T-cell (primary cell): ENCODE measurements at regions not wholly inside any gene's neighbourhood (a gene's known extent, or its start where the extent isn't known, plus 50 kb on each side); places are given as distances from the start of the nearest gene placed in this dataset.
"Not testable (repeated sequence)": the region's sequence is repeated elsewhere in the genome, so short reads cannot be mapped to it uniquely, and the experiment has no call there.

Source experiments
- ATAC-seq, 4 experiments: fragments of 200-7000 bp in 3 of 4; fragments of 150-1000 bp in 1 of 4; cut with Tn5 transposase; replicated peaks in 1 of 4; 1 replicate in 3 of 4; 2 replicates in 1 of 4; pipeline ENCODE4 v1.10.0; 2021; ENCODE audit warnings: moderate library complexity in 3 of 4, mild to moderate bottlenecking in 2 of 4, moderate number of reproducible peaks in 1 of 4
- CTCF ChIA-PET, 2 donors: fragments of 300-600 bp; sonication (Branson Sonifier 250); formaldehyde crosslinking; loops; one replicate each; lab custom pipeline; 2022; ENCODE audit warnings: antibody characterized with exemption in 2 of 2; lab: Charles Lee
- POLR2A ChIA-PET, 2 donors: fragments of 300-600 bp; sonication (Branson Sonifier 250); formaldehyde crosslinking; loops; one replicate each; lab custom pipeline; 2022; ENCODE audit warnings: antibody characterized with exemption in 2 of 2; lab: Charles Lee
- DNase-seq, 35 experiments: peaks; one replicate each; pipeline versions ENCODE4 v3.0.0 to v3.0.0-alpha.2; 2013 to 2023
- H3K27ac ChIP-seq: one replicate; pipeline ENCODE4 v1.5.1; 2013; ENCODE audit warnings: low read length
- H3K27me3 ChIP-seq, 2 experiments: replicated peaks in 1 of 2; 1 replicate in 1 of 2; 2 replicates in 1 of 2; pipeline versions ENCODE4 v1.6.1 to v1.7.0; 2013; ENCODE audit warnings: low read length in 1 of 2, mixed read lengths in 1 of 2; ENCODE audit not compliant: control insufficient read depth in 2 of 2, insufficient read depth in 2 of 2; ENCODE audit errors: extremely low read depth in 1 of 2
- H3K36me3 ChIP-seq, 2 donors: 1 replicate in 1 of 2; 2 replicates in 1 of 2; pipeline versions ENCODE4 v1.6.1 to v1.7.0; 2013; ENCODE audit warnings: low read length in 1 of 2; ENCODE audit not compliant: control insufficient read depth in 2 of 2, insufficient read depth in 1 of 2; ENCODE audit errors: extremely low read depth in 1 of 2
- H3K4me1 ChIP-seq, 2 experiments: 1 replicate in 1 of 2; 2 replicates in 1 of 2; pipeline versions ENCODE4 v1.6.1 to v1.7.0; 2013; ENCODE audit warnings: low read length in 2 of 2, mixed read lengths in 1 of 2; ENCODE audit not compliant: insufficient read depth in 2 of 2, control insufficient read depth in 1 of 2; ENCODE audit errors: extremely low read depth in 1 of 2
- H3K4me3 ChIP-seq, 2 donors: 1 replicate in 1 of 2; 2 replicates in 1 of 2; pipeline versions ENCODE4 v1.5.1 to v1.7.0; 2013; ENCODE audit warnings: mild to moderate bottlenecking in 2 of 2, low read length in 1 of 2, moderate library complexity in 1 of 2; ENCODE audit not compliant: control insufficient read depth in 1 of 2; ENCODE audit errors: extremely low read depth in 1 of 2
- H3K9me3 ChIP-seq: 2 replicates; pipeline ENCODE4 v1.7.0; 2013
- H3K27ac Mint-ChIP-seq, 2 donors: one replicate each; pipeline ENCODE4 v1.8.0; 2020 to 2021; ENCODE audit warnings: mild to moderate bottlenecking in 2 of 2, mixed read lengths in 2 of 2
- H3K27me3 Mint-ChIP-seq, 2 donors: one replicate each; pipeline ENCODE4 v1.8.0; 2021 to 2022; ENCODE audit warnings: mixed read lengths in 2 of 2
- H3K36me3 Mint-ChIP-seq: one replicate; pipeline ENCODE4 v1.8.0; 2021; ENCODE audit warnings: mixed read lengths
- H3K4me1 Mint-ChIP-seq, 3 donors: one replicate each; pipeline ENCODE4 v1.8.0; 2020 to 2022; ENCODE audit warnings: mixed read lengths in 3 of 3, mild to moderate bottlenecking in 1 of 3
- H3K4me3 Mint-ChIP-seq, 3 donors: one replicate each; pipeline ENCODE4 v1.8.0; 2020 to 2022; ENCODE audit warnings: mild to moderate bottlenecking in 3 of 3, mixed read lengths in 3 of 3, moderate library complexity in 3 of 3
- H3K9me3 Mint-ChIP-seq, 3 donors: one replicate each; pipeline ENCODE4 v1.8.0; 2020 to 2022; ENCODE audit warnings: mixed read lengths in 3 of 3
- WGBS: methylation state at CpG from one replicate; pipeline ENCODE4 v1.1.5; 2013; ENCODE audit warnings: missing lambda C conversion rate; ENCODE audit not compliant: insufficient coverage; 5-methylcytosine and 5-hydroxymethylcytosine counted together

- H3K4me1 ChIP-seq, H3K4me3 ChIP-seq, H3K27ac Mint-ChIP-seq, H3K4me1 Mint-ChIP-seq, H3K9me3 Mint-ChIP-seq, ATAC-seq, H3K27me3 ChIP-seq, POLR2A ChIA-PET, H3K4me3 Mint-ChIP-seq, H3K36me3 ChIP-seq, H3K9me3 ChIP-seq, H3K36me3 Mint-ChIP-seq, H3K27me3 Mint-ChIP-seq, CTCF ChIA-PET, H3K27ac ChIP-seq: not testable (repeated sequence)
- WGBS = no CpG with 5 or more reads among the region's 38 CpGs
- peak in 5 of 35 experiments; percentile 0 to 5 (median 0) for DNase-seq
These were observed 50.8 kb downstream of the PPIAL4E start for GRCh38 chr1:144322598-144322997.
